Sigmoid colon (tissue), 4 donors: ENCODE measurements at regions not wholly inside any gene's neighbourhood (a gene's known extent, or its start where the extent isn't known, plus 50 kb on each side); places are given as distances from the start of the nearest gene placed in this dataset.

Experiments
- CTCF ChIP-seq, 4 experiments: fragments of 450-650 bp in 3 of 4; fragments of 200-600 bp in 1 of 4; IDR thresholded peaks; one replicate each; pipeline ENCODE4 v1.5.1; 2016 to 2019; ENCODE audit warnings: antibody characterized with exemption in 4 of 4, mild to moderate bottlenecking in 3 of 4, moderate library complexity in 2 of 4
- EP300 ChIP-seq, 4 donors: sonication (generic); formaldehyde crosslinking; IDR thresholded peaks; one replicate each; pipeline ENCODE4 v1.6.1; 2017; ENCODE audit warnings: antibody characterized with exemption in 4 of 4
- POLR2AphosphoS5 ChIP-seq, 4 donors: sonication (generic); formaldehyde crosslinking; IDR thresholded peaks; one replicate each; pipeline ENCODE4 v1.6.1; 2017; ENCODE audit warnings: antibody characterized with exemption in 4 of 4

- TF ChIP-seq POLR2AphosphoS5 (IDR thresholded peaks at IDR 0.05) (no peak), CTCF (IDR thresholded peaks at IDR 0.05) (no peak), EP300 (IDR thresholded peaks at IDR 0.05) (no peak)
Measured at GRCh38 chr9:115543511-115543910, 425.6 kb upstream of the TNC start.
